HUDEP-2 (cell line): ENCODE measurements at regions not wholly inside any gene's neighbourhood (a gene's known extent, or its start where the extent isn't known, plus 50 kb on each side); places are given as distances from the start of the nearest gene placed in this dataset.

Source experiments
- DNase-seq, 76 experiments: peaks; one replicate each; lab custom pipeline; 2025; ENCODE audit not compliant: unreplicated experiment in 76 of 76; lab: John Stamatoyannopoulos, UW

GRCh38 chr9:1832960-1833359 lies 182.2 kb upstream of the SMARCA2 start:
- no peak for DNase-seq

- DNase-seq = peak in 14 of 76 experiments; percentile 1 to 17 (median 8)
Observed at GRCh38 chr9:1837453-1838084, 177.6 kb upstream of the SMARCA2 start.

DNA sequence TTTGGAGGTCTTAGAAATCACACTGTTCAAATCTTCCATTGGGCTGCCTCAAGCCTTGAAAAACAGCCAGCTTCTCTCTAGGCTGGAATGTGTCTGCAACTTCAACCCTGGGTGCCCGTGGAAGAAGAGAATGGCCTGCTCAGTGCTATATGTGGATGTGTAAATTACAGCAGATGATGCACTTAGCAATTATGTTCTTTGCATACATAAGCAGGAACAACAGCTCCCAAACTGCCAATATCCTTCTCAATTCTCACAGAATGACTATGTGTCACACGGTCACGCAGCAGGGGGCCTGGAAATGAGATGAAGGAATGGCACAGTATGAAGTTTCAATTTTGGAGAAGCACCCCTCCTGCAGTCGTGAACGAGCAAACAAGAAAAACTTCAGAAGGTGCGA lies 175.2 kb upstream of the SMARCA2 start:
- DNase-seq = no peak

DNA sequence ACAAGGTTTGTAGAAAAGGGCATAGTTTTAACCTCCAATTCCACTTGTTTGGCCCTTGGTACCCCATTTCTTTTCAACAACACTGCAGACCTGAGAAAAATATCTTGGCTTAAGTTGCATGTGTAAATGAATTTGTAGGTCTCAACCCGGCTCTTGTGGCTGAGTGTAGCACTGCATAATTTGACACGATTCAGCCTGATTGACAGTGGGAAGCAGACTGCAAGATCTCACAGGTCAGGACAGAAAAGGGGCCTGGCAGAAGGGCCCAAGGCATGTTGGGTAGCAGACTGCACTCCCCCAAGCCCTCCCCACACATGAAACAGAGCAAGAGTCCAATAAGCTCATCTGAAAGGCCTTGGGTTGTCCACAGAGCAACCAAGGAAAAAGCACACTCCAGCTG lies 169.7 kb upstream of the SMARCA2 start:
- no peak for DNase-seq

DNA sequence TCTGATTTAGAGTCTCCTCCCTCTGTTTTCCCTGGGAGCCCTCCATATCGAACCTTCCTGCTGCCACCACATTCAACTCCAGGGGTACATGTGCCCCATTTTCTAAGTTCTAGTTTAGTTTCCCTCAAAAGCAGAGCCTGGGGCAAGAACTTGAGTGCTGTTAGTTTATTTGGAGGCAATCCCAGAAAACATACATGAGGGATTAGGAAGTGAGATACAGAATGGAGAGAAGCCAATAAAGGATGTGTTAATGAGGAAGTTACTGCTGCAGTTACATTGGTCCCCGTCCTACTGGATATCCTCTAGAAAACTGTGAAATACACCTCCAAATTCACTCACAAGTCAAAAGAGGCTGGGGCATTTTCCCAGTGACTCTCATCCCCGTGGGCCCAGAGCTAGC lies 159.4 kb upstream of the SMARCA2 start:
- no peak for DNase-seq

DNA sequence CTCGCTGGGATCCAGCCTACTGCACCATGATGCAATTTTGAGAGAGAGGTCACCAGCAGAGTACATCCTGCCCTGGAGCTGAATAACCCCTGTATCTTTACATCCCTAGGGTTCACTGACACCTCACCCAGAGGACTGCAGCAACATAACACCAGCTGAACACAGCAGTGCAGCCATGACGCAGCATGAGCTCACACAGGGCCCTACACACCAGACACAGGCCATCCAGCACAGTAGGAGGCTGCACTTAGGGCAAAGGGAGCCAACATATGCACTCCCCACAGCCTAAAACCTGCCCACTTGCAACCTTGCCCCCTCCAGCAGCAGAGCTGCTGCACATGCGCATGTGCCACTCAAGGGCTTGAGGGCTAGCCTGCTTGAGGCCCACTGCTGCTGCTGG lies 157.3 kb upstream of the SMARCA2 start:
- DNase-seq = no peak

DNA sequence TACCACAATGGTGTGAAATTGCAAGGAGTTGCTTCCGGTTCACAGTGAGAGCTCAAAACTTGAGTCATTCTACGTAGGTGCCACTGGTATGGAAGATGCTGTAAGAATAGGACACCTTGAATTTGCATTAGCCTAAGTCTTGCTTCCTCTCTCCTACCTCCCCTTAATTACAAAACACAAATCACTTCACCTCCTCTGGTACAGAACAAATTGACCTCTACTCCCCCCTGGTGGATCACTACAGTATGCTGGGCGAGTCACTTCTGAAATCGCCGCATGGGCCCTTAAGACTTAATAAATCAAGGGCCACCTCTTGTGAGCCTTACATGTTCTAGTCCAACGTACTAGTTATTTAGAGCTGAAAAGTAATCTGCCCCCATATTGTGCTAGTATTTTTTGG lies 145.3 kb upstream of the SMARCA2 start:
- peak in 14 of 76 experiments; percentile 0 to 50 (median 8) for DNase-seq

GRCh38 chr9:1870915-1871314 lies 144.2 kb upstream of the SMARCA2 start:
- DNase-seq = no peak

DNA sequence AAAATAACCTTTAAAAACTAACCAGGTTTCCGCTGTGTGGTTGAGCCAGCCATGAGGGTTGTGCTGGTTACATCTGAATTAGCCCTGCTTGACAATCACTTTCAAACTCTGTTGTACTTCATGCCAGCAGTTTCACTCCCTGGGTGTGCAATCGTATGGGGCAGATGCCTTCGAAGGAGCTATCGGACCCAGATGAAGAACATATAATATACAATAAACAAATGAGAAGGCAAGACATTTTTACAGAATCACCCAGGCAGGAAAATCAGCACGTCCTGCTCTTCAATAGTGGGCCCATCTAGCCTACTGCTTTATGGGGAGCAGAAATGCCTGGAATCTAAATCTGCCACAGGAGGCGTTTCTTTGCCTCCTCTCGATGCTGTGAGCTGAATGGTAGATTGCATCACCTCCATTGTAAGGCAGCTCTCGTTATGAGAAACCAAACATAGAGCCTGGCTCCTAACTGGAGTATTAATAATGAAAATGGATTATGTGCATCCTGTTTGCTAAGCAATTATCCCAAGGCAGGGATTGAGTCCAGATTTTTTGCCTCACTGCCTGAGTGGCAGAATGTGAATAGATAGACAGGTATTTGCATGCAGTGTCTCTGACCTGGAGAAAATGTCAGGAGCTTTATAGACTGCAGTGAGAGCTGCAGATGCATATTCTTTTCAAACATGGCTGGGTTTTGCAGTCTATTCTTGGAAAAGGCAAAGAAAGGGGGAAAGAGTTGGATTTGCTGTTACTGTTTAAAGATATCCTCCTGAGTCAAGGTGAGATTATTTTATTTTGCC lies 143.3 kb upstream of the SMARCA2 start:
- no peak for DNase-seq

DNA sequence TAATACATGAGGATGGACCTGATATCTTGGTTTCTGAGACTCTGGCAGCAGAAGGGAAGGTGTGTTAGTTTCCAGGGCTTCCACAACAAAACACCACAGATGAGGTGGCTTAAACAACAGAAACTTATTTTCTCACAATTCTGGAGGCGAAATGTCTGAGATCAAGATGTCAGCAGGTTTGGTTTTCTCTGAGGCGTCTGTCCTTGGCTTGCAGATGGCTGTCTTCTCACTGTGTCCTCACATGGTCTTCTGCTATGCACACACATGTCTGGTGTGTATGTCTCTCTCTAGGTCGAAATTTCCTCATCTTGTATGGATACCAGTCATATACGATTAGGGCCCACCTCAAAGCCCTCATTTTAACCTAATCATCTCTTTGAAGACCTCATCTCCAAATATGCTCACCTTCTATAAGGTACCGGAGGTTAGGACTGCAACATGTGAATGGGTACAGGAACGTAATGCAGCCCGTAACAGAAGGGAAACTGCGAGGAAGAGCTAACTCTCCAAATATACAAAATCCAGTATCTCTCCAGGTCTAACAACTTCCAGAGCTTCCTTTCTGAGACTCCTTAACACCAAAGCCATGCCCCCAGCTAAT lies 139.8 kb upstream of the SMARCA2 start:
- no peak for DNase-seq

DNA sequence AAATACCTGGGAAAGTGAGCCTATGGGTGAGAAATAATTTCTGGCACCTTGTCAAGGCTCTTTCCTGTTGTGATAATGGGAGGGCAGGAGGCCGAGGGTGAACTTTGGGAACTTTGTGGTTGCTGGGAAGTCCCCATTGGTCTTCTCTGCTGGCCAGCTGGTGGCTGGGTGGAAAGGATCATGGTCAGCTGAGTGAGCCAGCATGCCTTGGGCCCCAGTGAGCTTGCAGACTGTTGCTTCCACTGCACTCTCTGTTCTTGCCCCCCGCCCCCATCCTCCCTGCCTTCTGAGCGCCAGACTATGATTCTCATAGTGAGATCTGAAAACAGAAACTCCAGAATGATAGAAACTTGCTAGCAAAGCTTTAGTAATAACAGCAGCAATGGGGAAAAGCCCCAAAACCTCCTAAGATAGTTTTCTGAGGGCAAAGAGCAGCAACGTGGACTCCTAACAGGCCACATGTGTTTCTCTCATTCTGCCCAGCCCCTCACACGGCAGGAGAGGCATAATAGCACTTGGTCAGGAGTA lies 139.2 kb upstream of the SMARCA2 start:
- DNase-seq = no peak

- DNase-seq = no peak
Observed at GRCh38 chr9:1876891-1877496, 138.2 kb upstream of the SMARCA2 start.

GRCh38 chr9:1877951-1878350 lies 137.2 kb upstream of the SMARCA2 start:
- no peak for DNase-seq

DNA sequence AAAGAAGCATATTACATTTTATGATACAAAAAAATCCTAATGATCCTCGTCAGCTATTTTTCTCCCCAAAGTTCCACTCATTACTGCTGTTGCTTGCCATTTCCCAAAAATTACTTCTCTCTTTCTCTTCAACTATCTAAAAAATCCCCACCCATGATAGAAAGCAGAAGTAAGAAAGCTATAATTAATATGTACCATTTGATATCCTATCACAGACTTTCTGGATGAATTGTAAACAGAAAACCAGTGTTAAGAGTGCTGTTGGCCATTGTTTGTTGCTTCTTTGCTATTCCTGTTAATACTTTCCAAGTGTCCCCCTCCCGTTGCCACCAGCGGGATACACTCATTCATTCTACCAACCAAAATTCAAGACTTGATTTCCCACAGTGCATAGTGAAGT lies 136.3 kb upstream of the SMARCA2 start:
- no peak for DNase-seq

DNA sequence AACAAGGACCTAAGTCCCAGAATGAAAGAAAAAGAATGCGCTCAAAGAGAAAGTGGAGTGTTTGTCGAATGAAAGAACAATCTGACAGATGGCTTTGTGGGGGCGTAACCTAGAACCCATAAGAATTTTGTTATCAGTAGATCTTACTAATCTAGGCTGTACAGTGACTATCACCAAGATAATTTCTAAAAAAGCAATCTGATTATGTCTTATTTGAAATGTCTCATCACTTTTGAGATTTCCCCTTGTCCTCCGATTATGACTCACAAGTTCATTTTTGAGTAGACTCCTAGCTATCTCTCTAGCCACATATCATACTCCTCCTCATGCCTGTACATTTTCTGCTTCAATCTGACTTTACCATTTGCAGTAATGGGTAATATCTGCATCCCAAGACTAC lies 135.6 kb upstream of the SMARCA2 start:
- DNase-seq = no peak

DNA sequence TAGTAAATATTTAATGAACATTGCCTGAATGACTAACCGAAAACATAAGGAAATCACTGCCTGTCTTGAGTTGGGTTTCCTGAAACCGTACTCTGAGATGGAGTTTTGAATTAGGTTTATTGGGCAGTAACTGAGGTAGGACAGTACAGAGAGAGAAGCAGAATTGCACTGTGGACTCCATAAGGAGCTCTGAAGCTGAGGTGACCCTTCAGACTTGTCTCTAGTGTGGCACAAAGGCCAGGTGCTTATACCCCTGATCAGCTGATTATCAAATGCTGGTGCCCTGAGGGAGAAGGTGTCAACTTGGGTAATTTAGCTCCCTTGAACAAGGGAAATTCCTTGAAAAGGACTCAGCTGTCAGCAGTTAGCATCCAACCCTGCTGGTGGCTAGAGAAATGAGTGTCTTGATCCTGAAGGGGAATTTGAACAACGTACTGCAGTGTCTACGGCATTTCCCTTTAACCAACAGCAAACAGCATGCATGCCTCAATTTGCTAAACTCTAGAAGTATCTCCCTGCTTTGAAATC lies 135.0 kb upstream of the SMARCA2 start:
- no peak for DNase-seq

DNA sequence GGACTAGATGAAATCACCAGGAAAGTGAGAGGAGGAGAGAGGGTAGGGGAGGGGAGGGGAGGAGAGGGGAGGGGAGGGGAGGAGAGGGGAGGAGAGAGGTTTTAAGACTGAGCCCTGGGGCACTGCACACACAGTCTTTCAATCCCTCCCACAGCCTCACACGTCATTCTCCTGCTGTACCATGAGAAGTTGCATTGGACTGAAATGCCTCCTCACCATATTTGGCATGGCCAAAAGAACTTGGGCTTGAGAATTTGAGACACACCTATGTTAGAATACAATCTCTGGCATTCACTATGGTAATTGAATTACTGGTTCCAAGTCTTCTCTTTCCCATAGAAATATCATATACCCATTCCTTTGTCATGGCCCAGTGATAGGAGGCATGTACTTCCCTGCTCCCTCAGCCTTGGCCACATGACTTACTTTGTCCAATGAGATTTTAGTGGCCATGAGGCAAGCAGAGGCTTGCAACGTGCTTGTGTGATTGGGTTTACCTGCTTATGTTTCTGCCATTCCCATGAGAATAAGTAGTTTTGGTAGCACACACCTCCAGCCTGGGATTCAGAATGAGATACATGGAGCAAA lies 133.3 kb upstream of the SMARCA2 start:
- DNase-seq = no peak

DNA sequence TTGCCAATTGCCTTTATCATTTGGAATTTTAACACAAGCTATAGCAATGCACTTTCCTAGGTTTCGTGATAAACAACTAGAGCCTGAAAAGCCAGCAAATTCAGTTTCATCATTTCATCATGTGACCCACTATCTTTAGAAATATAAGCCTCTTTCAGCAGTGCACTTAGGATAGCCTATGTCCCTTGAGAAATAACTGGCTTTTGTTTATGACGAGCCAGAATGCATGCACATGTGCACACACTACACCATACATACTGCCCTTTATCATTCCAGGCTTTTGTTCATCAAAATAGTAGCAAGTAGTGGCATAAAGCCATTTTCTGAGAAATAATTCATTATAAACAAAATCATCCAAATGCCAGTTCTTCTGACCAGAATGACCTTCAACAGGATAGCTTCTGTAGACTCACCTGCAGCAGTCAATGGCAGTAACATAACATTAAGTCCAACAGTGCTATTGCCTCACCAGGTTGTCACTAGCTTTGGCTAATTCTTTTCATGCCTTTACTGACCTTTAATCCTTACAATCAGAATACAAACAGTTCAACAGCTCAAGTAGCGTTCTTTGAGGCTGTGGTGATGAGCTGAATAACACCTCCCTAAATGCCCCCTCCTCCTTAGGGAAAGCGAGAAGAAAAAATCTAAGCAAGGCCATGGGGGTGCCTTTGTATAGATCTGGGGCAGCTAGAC lies 132.3 kb upstream of the SMARCA2 start:
- DNase-seq = no peak

GRCh38 chr9:1890201-1890600 lies 124.9 kb upstream of the SMARCA2 start:
- DNase-seq = no peak

DNA sequence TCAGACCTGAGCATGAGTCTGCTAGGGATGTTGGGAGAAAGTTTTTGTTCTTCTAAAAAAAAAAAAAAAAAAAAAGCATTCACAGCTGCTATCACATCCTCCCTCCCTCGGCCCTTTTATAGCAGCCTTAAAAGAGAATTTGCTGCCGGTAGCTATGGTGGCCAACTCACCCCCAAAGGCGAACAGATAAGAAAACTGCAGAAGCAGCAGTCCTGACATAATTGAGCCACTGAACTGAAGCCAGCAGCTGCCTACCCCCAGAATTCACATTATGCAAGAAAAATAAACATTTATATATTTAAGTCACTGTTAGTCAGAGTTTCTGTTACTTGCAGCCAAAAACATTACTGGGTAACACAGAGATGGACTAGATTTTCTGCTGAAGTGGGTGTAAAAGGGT lies 124.3 kb upstream of the SMARCA2 start:
- DNase-seq = no peak
